GM12878 (cell line): ENCODE measurements at regions not wholly inside any gene's neighbourhood (a gene's known extent, or its start where the extent isn't known, plus 50 kb on each side); places are given as distances from the start of the nearest gene placed in this dataset.

Experiments used
- ATAC-seq: fragments of 200-7000 bp; cut with Tn5 transposase; 3 replicates; pipeline ENCODE4 v1.9.1; 2020; ENCODE audit warnings: mild to moderate bottlenecking, moderate library complexity
- BruUV-seq: library from RNA; stranded (reverse); fragments of 400-500 nt; replicated peaks from 2 replicates; lab custom pipeline; 2021; lab: Mats Ljungman, UMichigan
- CTCF ChIA-PET: fragments of 300-600 bp; sonication (Branson Sonifier 250); formaldehyde crosslinking; extraction: SDS; loops from one replicate; lab custom pipeline; 2021; ENCODE audit warnings: inconsistent platforms; lab: Yijun Ruan, JAX
- POLR2A ChIA-PET: fragments of 350-600 bp; formaldehyde crosslinking; extraction: SDS; loops from one replicate; lab custom pipeline; 2021; ENCODE audit warnings: inconsistent platforms; lab: Charles Lee
- RAD21 ChIA-PET: fragments of 300-600 bp; sonication (Branson Sonifier 250); formaldehyde crosslinking; loops from one replicate; lab custom pipeline; 2023; ENCODE audit warnings: antibody characterized with exemption; ENCODE audit not compliant: unreplicated experiment; lab: Charles Lee
- SMC1A ChIA-PET: fragments of 300-600 bp; sonication (Branson Sonifier 250); formaldehyde crosslinking; loops from one replicate; lab custom pipeline; 2023; ENCODE audit not compliant: unreplicated experiment, uncharacterized antibody; lab: Charles Lee
- DNase-seq: peaks from one replicate; pipeline ENCODE4 v3.0.0-alpha.2; 2011; ENCODE audit warnings: low read depth, low spot score
- FAIRE-seq: peaks from 3 replicates; lab custom pipeline; 2011; peaks lifted over from hg19 to GRCh38; lab: Jason Lieb, UNC
- H2AFZ ChIP-seq: 2 replicates; pipeline ENCODE4 v1.6.0; 2011; ENCODE audit warnings: low read depth, low read length, control low read depth; ENCODE audit not compliant: control insufficient read depth
- H3K27ac ChIP-seq: 2 replicates; pipeline ENCODE4 v1.5.1; 2011; ENCODE audit warnings: control low read depth; ENCODE audit not compliant: control insufficient read depth, insufficient read depth
- H3K27me3 ChIP-seq, 2 experiments: replicated peaks in 1 of 2; 2 replicates each; pipeline versions ENCODE4 v1.6.0 to v1.6.1; 2011; ENCODE audit warnings: low read length in 1 of 2; ENCODE audit not compliant: control insufficient read depth in 2 of 2, insufficient read depth in 2 of 2
- H3K36me3 ChIP-seq, 2 experiments: 2 replicates each; pipeline ENCODE4 v1.5.1; 2011; ENCODE audit warnings: low read length in 1 of 2; ENCODE audit not compliant: control insufficient read depth in 2 of 2, insufficient read depth in 2 of 2
- H3K4me1 ChIP-seq: 2 replicates; pipeline ENCODE4 v1.6.1; 2011; ENCODE audit warnings: mild to moderate bottlenecking, low read length, moderate library complexity, mixed read lengths; ENCODE audit not compliant: control insufficient read depth, insufficient read depth
- H3K4me2 ChIP-seq: 2 replicates; pipeline ENCODE4 v1.6.0; 2011; ENCODE audit warnings: control low read depth; ENCODE audit not compliant: control insufficient read depth, insufficient read depth
- H3K4me3 ChIP-seq: fragments of 200-600 bp; sonication (generic); 2 replicates; pipeline ENCODE4 v1.5.1; 2016
- H3K79me2 ChIP-seq: 2 replicates; pipeline ENCODE4 v1.6.0; 2011; ENCODE audit warnings: low read length; ENCODE audit not compliant: control insufficient read depth, insufficient read depth
- H3K9ac ChIP-seq: 2 replicates; pipeline ENCODE4 v1.8.0; 2011; ENCODE audit warnings: low read length, control low read depth, mixed read lengths; ENCODE audit not compliant: control insufficient read depth, insufficient read depth
- H3K9me3 ChIP-seq: replicated peaks from 3 replicates; pipeline ENCODE4 v1.5.1; 2011; ENCODE audit warnings: mild to moderate bottlenecking, low read length; ENCODE audit not compliant: control insufficient read depth, insufficient read depth
- H4K20me1 ChIP-seq: 2 replicates; pipeline ENCODE4 v1.6.0; 2011; ENCODE audit not compliant: control insufficient read depth, insufficient read depth
- BCL11A ChIP-seq: IDR thresholded peaks from 2 replicates; pipeline ENCODE4 v1.6.1; 2011; ENCODE audit warnings: low read depth, low read length
- EZH2 ChIP-seq: IDR thresholded peaks from 2 replicates; pipeline ENCODE4 v1.6.1; 2012; ENCODE audit warnings: low read depth, mild to moderate bottlenecking, control low read depth, inconsistent platforms, low read length, borderline replicate concordance; ENCODE audit not compliant: control insufficient read depth
- HDAC2 ChIP-seq: fragments of 200-600 bp; sonication (generic); IDR thresholded peaks from 2 replicates; pipeline ENCODE4 v1.6.1; 2017
- NBN ChIP-seq: fragments of 450-650 bp; IDR thresholded peaks from 2 replicates; pipeline ENCODE4 v1.6.1; 2016
- NRF1 ChIP-seq: conservative IDR thresholded peaks from 2 replicates; pipeline ENCODE4 v1.6.1; 2011; ENCODE audit warnings: mild to moderate bottlenecking, low read depth, low read length, improper control_type of control experiment
- SUPT20H ChIP-seq: IDR thresholded peaks from 2 replicates; pipeline ENCODE4 v1.6.1; 2011; ENCODE audit warnings: low read depth, mild to moderate bottlenecking, low read length, moderate library complexity, borderline replicate concordance; ENCODE audit not compliant: control insufficient read depth
- WGBS: methylation state at CpG from one replicate; pipeline ENCODE4 v1.1.6; 2016; ENCODE audit warnings: low lambda C conversion rate; ENCODE audit not compliant: insufficient replicate concordance, insufficient coverage; ENCODE audit errors: missing lambda C conversion rate; 5-methylcytosine and 5-hydroxymethylcytosine counted together
- in situ Hi-C: fragments of 300-500 bp; cut with MboI; formaldehyde crosslinking; loops from 9 replicates; pipeline ENCODE4 v1.14.3; 2018; ENCODE audit warnings: mixed read lengths
- intact Hi-C: fragments of 100-400 bp; cut with micrococcal nuclease; formaldehyde crosslinking; loops from one replicate; pipeline ENCODE4 v1.14.2; 2022; ENCODE audit not compliant: unreplicated experiment
- TF ChIP-seq, protein P1 (sequence below): fragments of 450-650 bp; conservative IDR thresholded peaks from 2 replicates; pipeline ENCODE4 v1.6.1; 2017; ENCODE audit warnings: mild to moderate bottlenecking, moderate library complexity
- TF ChIP-seq, protein P2 (sequence below): fragments of 450-650 bp; IDR thresholded peaks from 2 replicates; pipeline ENCODE4 v1.6.1; 2017; ENCODE audit warnings: borderline replicate concordance

DNA sequence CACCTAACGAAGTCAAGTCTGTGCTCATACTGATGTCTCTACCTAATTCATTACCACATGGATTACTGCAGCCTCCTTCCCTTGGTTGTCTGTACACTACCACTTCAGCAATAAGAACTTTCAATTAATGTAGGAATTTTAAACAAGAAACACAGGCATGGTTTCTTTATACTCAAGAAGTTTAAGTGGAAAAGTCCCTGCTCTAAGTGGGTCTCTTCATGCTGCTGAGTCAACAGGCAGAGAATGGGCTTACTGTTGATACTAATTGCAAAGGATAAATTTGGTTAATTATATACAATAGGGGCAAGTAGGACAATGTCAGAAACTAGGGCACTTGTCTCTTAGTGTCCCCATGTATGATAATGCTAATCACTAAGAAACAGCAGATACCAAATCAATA, 392.6 kb downstream of the DSEL start:
- 13% methylated on average over 1 of the region's 1 CpG for WGBS

More for the DNA sequence above, 392.6 kb downstream of the DSEL start:
- ChIA-PET RAD21 (no interaction called here), POLR2A (no interaction called here), CTCF (no interaction called here)
- Histone ChIP-seq H3K4me3 (no peak overlapping the region), H3K9me3 (no peaks in the 10 kb centered on the region), H3K4me2 (no peak overlapping the region), H3K79me2 (no peaks in the 10 kb centered on the region), H3K27ac (no peak overlapping the region), H3K27me3 (no peaks in the 10 kb centered on the region), H4K20me1 (no peaks in the 10 kb centered on the region), H3K36me3 (no peaks in the 10 kb centered on the region), H2AFZ (no peak overlapping the region)
- ATAC-seq (no peak), FAIRE-seq (peak; percentile 13), DNase-seq (no peak)
- in situ Hi-C loops: no loop called here
- no TSS peak for BruUV-seq
- intact Hi-C loops: no loop called here
- TF ChIP-seq, protein P1, sequence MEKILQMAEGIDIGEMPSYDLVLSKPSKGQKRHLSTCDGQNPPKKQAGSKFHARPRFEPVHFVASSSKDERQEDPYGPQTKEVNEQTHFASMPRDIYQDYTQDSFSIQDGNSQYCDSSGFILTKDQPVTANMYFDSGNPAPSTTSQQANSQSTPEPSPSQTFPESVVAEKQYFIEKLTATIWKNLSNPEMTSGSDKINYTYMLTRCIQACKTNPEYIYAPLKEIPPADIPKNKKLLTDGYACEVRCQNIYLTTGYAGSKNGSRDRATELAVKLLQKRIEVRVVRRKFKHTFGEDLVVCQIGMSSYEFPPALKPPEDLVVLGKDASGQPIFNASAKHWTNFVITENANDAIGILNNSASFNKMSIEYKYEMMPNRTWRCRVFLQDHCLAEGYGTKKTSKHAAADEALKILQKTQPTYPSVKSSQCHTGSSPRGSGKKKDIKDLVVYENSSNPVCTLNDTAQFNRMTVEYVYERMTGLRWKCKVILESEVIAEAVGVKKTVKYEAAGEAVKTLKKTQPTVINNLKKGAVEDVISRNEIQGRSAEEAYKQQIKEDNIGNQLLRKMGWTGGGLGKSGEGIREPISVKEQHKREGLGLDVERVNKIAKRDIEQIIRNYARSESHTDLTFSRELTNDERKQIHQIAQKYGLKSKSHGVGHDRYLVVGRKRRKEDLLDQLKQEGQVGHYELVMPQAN: no peak
- TF ChIP-seq NBN (no peak), BCL11A (no peak), EZH2 (no peak), SUPT20H (no peak), NRF1 (no peak), HDAC2 (no peak)
- TF ChIP-seq, protein P2, sequence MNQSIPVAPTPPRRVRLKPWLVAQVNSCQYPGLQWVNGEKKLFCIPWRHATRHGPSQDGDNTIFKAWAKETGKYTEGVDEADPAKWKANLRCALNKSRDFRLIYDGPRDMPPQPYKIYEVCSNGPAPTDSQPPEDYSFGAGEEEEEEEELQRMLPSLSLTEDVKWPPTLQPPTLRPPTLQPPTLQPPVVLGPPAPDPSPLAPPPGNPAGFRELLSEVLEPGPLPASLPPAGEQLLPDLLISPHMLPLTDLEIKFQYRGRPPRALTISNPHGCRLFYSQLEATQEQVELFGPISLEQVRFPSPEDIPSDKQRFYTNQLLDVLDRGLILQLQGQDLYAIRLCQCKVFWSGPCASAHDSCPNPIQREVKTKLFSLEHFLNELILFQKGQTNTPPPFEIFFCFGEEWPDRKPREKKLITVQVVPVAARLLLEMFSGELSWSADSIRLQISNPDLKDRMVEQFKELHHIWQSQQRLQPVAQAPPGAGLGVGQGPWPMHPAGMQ: no peak
- TF ChIP-seq, all 136 proteins: peak for 0
- Histone ChIP-seq H3K4me1 (no peaks in the 10 kb centered on the region), H3K9ac (no peak overlapping the region)
- SMC1A ChIA-PET: no interaction called here
